ENCODE measurements at regions not wholly inside any gene's neighbourhood (a gene's known extent, or its start where the extent isn't known, plus 50 kb on each side); places are given as distances from the start of the nearest gene placed in this dataset.

DNA sequence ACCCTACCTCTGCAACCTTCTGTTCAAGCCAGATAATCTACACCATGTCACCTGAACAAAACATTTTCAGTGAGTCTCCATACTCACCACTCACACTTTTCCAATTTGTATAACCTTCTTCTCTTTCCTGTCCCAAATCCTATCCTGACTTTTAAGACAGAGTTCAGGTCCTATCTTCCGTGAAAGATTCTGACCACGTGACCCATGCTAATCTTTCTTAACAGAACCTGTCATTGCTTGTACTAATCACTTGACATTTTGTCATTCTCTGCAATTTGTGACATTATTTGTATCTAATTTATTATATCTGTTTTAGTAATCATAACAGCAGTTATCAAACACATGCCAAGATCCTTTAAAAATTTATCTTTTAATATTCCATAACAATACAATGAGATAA, 132.5 kb upstream of the PRLR start:
- H3K4me2 ChIP-seq (ENCODE audit: low read depth, low read length, poor library complexity, severe bottlenecking): no peak overlapping the region
- H3K4me3 ChIP-seq (ENCODE audit: insufficient read depth, low read length, poor library complexity, severe bottlenecking): no peak overlapping the region
- H3K9me3 ChIP-seq (ENCODE audit: insufficient read depth, low read length): no peaks in the 10 kb centered on the region
- TF ChIP-seq, protein P1, sequence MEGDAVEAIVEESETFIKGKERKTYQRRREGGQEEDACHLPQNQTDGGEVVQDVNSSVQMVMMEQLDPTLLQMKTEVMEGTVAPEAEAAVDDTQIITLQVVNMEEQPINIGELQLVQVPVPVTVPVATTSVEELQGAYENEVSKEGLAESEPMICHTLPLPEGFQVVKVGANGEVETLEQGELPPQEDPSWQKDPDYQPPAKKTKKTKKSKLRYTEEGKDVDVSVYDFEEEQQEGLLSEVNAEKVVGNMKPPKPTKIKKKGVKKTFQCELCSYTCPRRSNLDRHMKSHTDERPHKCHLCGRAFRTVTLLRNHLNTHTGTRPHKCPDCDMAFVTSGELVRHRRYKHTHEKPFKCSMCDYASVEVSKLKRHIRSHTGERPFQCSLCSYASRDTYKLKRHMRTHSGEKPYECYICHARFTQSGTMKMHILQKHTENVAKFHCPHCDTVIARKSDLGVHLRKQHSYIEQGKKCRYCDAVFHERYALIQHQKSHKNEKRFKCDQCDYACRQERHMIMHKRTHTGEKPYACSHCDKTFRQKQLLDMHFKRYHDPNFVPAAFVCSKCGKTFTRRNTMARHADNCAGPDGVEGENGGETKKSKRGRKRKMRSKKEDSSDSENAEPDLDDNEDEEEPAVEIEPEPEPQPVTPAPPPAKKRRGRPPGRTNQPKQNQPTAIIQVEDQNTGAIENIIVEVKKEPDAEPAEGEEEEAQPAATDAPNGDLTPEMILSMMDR (IDR thresholded peaks at IDR 0.05; ENCODE audit: insufficient read depth, low read length, poor library complexity, severe bottlenecking): no peak
- TF ChIP-seq EZH2phosphoT487 (conservative IDR thresholded peaks at IDR 0.05; ENCODE audit: low read length): no peak
- H4K20me1 ChIP-seq (ENCODE audit: low read depth, low read length): no peaks in the 10 kb centered on the region
- H3F3A ChIP-seq (ENCODE audit: insufficient read depth): no peaks in the 10 kb centered on the region
- no peaks in the 10 kb centered on the region for H3K79me2 ChIP-seq (ENCODE audit: insufficient read depth, low read length)
- H3K9me2 ChIP-seq (replicated peaks; ENCODE audit: insufficient read depth, low read length): no peaks in the 10 kb centered on the region
- H3K36me3 ChIP-seq (ENCODE audit: low read length): no peaks in the 10 kb centered on the region
- no peak overlapping the region for H3K9ac ChIP-seq (ENCODE audit: low read length)
- H3K27ac ChIP-seq (ENCODE audit: low read depth, low read length): no peak overlapping the region
- H2AFZ ChIP-seq (ENCODE audit: low read depth, low read length, severe bottlenecking): no peak overlapping the region
- H3K27me3 ChIP-seq (ENCODE audit: low read length): no peaks in the 10 kb centered on the region

DNA sequence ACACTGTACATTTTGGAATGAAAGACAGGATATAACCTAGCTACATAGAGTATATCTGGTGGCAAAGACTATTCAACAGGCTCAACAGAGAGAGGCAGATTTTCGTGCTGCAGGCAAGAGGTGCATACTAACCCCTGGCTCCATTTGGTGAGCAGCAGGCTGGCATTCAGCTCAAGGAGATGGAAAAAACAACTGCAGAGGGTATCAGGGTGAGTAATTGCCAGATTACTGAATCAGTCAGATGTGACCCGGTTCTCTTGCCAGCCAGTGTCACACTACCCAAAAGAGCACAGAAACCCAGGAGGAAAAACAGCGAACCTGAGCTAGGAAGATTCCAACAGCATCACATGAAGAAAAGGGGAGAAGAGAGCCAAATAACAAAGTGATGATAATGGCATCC, 130.4 kb upstream of the PRLR start:
- no peaks in the 10 kb centered on the region for H4K20me1 ChIP-seq (ENCODE audit: low read depth, low read length)
- H3K9me3 ChIP-seq (ENCODE audit: insufficient read depth, low read length): no peaks in the 10 kb centered on the region
- H3K27me3 ChIP-seq (ENCODE audit: low read length): no peaks in the 10 kb centered on the region
- H3K9me2 ChIP-seq (replicated peaks; ENCODE audit: insufficient read depth, low read length): no peaks in the 10 kb centered on the region
- no peaks in the 10 kb centered on the region for H3K36me3 ChIP-seq (ENCODE audit: low read length)
- no peaks in the 10 kb centered on the region for H3K79me2 ChIP-seq (ENCODE audit: insufficient read depth, low read length)
- H3F3A ChIP-seq (ENCODE audit: insufficient read depth): no peaks in the 10 kb centered on the region
- H2AFZ ChIP-seq (ENCODE audit: low read depth, low read length, severe bottlenecking): no peak overlapping the region
- no peak overlapping the region for H3K27ac ChIP-seq (ENCODE audit: low read depth, low read length)
- H3K9ac ChIP-seq (ENCODE audit: low read length): no peak overlapping the region
- TF ChIP-seq, protein P1 (IDR thresholded peaks at IDR 0.05; ENCODE audit: insufficient read depth, low read length, poor library complexity, severe bottlenecking): no peak
- no peak for TF ChIP-seq EZH2phosphoT487 (conservative IDR thresholded peaks at IDR 0.05; ENCODE audit: low read length)
- H3K4me2 ChIP-seq (ENCODE audit: low read depth, low read length, poor library complexity, severe bottlenecking): no peak overlapping the region
- no peak overlapping the region for H3K4me3 ChIP-seq (ENCODE audit: insufficient read depth, low read length, poor library complexity, severe bottlenecking)

- Histone ChIP-seq H3K4me3 (ENCODE audit: insufficient read depth, low read length, poor library complexity, severe bottlenecking) (no peak overlapping the region), H3K4me2 (ENCODE audit: low read depth, low read length, poor library complexity, severe bottlenecking) (no peak overlapping the region), H3K9me3 (ENCODE audit: insufficient read depth, low read length) (no peaks in the 10 kb centered on the region), H3K36me3 (ENCODE audit: low read length) (no peaks in the 10 kb centered on the region), H3K27me3 (ENCODE audit: low read length) (no peaks in the 10 kb centered on the region), H3K27ac (ENCODE audit: low read depth, low read length) (no peak overlapping the region), H3K9me2 (replicated peaks; ENCODE audit: insufficient read depth, low read length) (no peaks in the 10 kb centered on the region), H3F3A (ENCODE audit: insufficient read depth) (no peaks in the 10 kb centered on the region), H4K20me1 (ENCODE audit: low read depth, low read length) (no peaks in the 10 kb centered on the region), H3K9ac (ENCODE audit: low read length) (no peak overlapping the region), H2AFZ (ENCODE audit: low read depth, low read length, severe bottlenecking) (no peak overlapping the region), H3K79me2 (ENCODE audit: insufficient read depth, low read length) (no peaks in the 10 kb centered on the region)
- TF ChIP-seq, protein P1 (IDR thresholded peaks at IDR 0.05; ENCODE audit: insufficient read depth, low read length, poor library complexity, severe bottlenecking): no peak
- no peak for TF ChIP-seq EZH2phosphoT487 (conservative IDR thresholded peaks at IDR 0.05; ENCODE audit: low read length)
Observed at GRCh38 chr5:35359859-35360258, 129.6 kb upstream of the PRLR start.
